Caki2 (cell line): ENCODE measurements at regions not wholly inside any gene's neighbourhood (a gene's known extent, or its start where the extent isn't known, plus 50 kb on each side); places are given as distances from the start of the nearest gene placed in this dataset.
"Not testable (repeated sequence)": the region's sequence is repeated elsewhere in the genome, so short reads cannot be mapped to it uniquely, and the experiment has no call there.

Experiments
- DNase-seq: peaks from one replicate; pipeline ENCODE4 v3.0.0-alpha.2; 2015; ENCODE audit warnings: low read depth
- in situ Hi-C: cut with HindIII; loops from 2 replicates; pipeline ENCODE4 v1.10.0; 2016; ENCODE audit warnings: low sequenced_read_pairs, low pct_unique_long_range_greater_than_20kb, mixed read lengths

DNA sequence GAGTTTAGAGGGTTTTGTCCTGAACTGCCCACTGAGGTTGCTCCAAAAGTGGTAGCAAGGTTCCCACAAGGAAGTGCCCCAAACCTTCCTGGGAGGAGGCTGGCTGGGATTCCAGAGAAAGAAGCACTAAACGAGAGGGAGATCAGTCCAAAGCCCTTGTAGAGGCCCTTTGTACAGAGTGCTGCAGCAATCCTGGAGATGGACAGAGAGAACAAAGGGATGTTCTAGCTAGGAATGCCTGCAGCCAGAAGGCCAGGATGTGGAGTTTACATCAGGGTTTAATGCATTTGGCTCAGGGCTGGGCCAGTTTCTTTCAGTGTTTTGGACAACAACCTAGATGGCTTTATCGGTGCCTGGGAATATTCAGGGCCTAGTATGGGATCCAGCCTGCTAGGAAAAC is 2155.1 kb upstream of the AGA start:
- no peak for DNase-seq
- in situ Hi-C loops, result no loop called here

DNA sequence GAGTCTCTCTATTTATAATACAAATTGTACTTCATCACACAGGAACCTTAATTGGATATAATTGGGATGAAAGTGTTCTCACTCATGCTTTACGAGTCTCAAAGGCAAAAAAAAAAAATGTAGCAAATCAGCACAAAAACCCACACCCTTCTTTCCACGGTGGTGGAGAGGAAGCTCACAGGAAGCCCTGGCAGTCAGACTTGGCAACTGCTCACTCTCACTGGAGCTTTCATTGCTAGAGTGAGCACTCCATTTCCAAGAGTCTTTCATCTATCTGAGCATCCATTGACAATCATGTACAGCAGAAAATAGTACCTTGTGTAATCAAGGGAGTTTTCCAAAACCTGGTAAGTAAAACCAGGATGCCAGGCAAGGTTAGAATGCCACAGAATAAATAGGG is 2159.4 kb upstream of the AGA start:
- in situ Hi-C loops, result no loop called here
- no peak for DNase-seq

DNA sequence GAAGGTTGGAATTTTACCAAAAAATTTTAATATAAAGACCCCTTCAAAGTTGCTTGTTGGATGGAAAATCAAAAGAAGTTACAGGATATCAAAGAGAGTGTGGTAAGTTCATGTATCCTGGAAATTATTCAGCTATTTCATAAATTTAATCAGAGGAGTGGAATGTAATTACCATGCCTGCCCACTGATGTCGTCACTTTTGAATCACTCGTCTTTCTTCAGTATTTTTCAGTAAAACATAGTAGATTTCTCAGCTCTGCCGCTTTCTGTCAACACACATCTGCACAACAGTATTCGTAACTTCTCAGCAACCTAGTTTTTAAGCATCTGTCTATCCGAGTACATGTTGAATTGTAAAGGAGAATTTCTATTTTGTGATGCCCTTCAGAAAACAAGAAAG is 2163.0 kb upstream of the AGA start:
- DNase-seq, result no peak

GRCh38 chr4:179607003-179607402 is 2164.8 kb upstream of the AGA start:
- DNase-seq, result no peak
- in situ Hi-C loops, result no loop called here

More for the DNA sequence above, 2163.0 kb upstream of the AGA start:
- in situ Hi-C loops, result no loop called here

DNA sequence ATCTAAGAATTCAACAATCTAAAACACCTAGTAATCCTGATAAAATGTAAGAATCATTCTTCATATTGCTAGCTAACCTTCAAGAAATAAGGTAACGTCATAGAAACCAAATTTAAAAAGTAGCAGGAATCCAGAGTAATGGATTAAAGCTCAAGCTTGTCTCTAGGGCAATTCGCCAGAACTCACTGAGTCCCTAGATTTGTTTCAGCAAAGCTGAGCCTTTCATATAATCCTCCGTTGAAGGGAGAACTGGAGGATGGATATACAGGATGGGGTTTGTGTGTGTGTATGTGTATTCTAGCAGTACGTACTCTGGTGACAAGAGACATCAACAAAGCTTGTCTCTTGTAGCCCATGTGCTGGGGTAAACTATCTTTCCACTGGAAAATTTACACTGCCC is 2173.5 kb upstream of the AGA start:
- in situ Hi-C loops, result no loop called here

GRCh38 chr4:179618966-179619365 is 2176.7 kb upstream of the AGA start:
- in situ Hi-C loops, result no loop called here
- no peak for DNase-seq

More for the DNA sequence above, 2173.5 kb upstream of the AGA start:
- no peak for DNase-seq

GRCh38 chr4:179624768-179625181 is 2182.5 kb upstream of the AGA start:
- peak; percentile 6 for DNase-seq
- in situ Hi-C loops, result no loop called here

GRCh38 chr4:179625406-179625805 is 2183.2 kb upstream of the AGA start:
- DNase-seq, result no peak
- in situ Hi-C loops, result no loop called here

DNA sequence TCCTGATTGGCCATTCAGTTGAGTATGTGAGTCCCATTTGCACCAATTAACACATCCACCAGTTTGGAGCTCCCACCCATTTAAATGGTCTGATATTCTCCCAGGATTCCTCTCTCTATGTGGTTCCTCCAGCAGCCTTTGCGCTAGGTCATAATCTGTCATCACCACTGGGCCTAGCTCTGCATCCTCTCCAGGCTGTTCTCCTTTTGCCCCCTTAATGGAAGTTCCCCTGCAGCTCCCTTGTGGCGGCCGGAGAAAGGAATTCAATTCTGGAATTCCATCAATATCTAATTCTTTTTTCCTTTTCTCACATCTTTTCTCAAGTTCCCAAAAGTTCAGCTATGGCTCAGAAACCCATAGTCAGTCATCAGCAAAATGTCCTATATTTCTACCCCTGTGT is 2184.4 kb upstream of the AGA start:
- DNase-seq, result no peak
- in situ Hi-C loops, result no loop called here

- DNase-seq, result no peak
- in situ Hi-C loops, result no loop called here
Measured at GRCh38 chr4:179631321-179631720, 2189.1 kb upstream of the AGA start.

DNA sequence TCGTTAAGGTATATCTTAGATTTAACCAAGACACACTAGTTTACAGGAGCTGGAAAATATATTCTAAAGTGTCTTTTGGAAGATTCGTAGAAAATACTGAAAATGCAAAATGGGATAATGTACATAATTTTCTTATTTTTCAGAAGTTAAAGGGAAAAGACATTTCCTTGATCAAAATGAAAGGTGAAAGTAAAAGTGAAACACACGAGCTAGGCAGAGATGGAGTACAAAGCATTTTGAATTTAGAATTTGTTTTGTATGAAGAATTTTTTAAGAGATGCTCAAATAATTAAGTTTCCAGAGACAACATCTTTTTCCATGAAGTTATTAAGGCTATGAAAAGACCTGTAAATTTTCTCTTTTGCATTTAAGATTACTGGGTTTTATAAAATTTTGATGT is 2192.6 kb upstream of the AGA start:
- no peak for DNase-seq
- in situ Hi-C loops, result no loop called here

DNA sequence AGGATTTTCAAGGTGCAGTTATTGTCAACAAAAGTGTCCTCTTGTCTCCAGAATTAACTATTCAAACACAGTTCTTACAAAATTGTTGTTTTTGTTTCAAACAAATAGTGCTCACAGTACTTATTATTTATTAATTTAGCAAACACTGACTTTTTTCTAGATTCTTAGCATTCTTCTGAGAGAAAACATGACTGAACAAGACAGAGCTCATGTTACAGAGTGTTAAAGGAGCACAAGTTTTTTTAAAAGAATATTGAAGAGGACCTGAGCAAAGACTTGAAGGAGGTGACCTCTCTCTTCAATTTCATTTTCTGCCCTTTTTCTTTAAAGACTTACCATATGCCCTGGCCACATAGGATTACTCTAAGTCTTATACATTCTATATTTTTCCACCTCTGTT is 2220.3 kb upstream of the AGA start:
- in situ Hi-C loops, result no loop called here
- DNase-seq, result no peak

- in situ Hi-C loops, result no loop called here
- no peak for DNase-seq
Measured at GRCh38 chr4:179663641-179664429, 2221.6 kb upstream of the AGA start.

DNA sequence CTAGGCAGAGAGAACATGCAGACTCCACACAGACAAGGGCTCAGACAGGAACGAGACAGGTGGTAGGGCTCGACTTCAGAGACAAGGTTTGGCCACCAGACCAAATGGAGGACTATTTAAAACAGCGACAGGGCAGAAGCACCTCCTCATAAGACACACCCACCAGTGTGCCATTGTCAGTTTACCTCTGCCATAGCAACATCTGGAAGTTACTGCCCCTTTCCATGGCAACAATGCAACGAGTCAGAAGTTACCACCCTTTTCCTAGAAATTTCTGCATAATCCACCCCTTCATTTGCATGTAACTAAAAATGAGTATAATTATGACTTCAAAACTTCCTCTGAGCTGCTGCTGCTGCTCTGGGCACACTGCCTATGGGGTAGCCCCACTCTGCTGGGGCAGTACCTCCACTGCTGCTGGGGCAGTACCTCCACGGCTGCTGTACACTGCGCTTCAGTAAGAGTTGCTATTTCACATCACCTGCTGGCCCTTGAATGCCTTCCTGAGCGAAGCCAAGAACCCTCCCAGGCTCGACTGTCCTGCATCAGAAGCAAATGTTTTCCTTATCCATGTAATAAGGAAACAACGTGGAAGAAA is 2222.3 kb upstream of the AGA start:
- no peak for DNase-seq
- in situ Hi-C loops, result no loop called here

DNA sequence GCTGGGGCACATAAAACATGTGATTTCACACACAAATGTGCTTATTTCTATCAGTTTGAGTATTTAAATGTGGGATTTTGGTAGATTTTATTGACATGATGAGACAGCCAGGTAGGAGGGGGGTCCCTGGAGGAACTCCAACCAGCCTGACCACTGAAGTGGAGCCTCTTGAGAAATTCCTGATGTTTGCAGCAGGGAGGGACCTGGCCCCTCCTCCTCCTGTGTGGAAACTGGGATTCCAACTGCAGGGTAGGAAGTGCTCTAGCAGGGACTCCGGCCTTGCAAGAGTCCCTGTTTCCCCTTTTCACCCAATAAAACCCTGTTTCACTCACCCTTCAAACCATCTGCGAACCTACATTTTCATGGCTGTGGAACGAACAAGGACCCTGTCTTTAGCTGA is 2224.0 kb upstream of the AGA start:
- DNase-seq, result no peak
- in situ Hi-C loops, result no loop called here

DNA sequence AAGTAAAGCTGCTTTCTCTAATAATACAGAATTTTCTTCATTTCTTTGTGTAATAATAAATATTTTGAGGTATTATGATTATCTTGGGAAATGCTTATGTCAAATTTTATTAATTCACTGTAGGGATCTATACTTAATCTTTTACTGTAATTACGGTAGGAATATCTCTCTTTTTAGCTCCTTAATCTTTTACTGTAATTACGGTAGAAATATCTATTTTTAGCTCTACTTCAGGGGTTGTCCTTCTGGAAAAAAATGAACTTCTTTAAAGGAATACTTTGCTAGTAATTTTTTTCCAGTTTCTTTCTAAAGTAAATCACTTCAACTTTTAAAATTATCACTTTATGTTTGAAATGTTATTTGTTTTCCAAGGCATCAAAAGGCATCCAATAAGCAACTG is 2229.4 kb upstream of the AGA start:
- no peak for DNase-seq
- in situ Hi-C loops, result no loop called here

DNA sequence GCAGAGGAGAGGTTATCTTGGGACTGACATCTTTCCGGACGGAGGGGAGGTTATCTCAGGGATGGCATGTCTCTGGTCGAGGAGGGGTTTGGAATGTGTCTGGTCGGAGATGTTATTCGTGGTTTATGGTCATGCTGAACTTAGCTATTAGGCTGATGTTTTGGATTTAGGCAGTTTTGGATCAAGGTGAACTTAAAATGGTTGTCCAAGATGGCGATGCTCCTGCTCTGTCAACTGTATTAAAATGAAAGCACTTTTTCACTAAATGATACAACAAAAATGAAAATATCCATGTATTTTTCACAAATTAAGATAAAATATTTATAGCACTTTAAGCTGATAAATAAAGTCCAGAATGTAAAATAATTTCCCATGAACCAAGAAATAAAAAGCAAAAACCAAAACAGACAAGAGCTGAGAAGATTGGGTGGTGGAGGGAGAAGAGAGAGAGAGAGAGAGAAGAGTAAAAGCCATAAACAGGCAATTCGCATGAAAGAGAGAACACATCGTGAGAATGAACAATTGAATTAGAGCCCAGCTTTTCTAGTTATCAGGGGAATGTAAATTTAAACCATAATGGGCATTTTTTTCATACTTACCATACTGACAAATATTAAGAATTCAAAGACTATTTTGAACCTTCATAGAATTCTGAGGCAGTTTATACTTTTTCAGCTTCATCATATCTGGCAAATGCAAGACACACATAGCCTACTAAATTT is 2236.0 kb upstream of the AGA start:
- in situ Hi-C loops, result no loop called here

DNA sequence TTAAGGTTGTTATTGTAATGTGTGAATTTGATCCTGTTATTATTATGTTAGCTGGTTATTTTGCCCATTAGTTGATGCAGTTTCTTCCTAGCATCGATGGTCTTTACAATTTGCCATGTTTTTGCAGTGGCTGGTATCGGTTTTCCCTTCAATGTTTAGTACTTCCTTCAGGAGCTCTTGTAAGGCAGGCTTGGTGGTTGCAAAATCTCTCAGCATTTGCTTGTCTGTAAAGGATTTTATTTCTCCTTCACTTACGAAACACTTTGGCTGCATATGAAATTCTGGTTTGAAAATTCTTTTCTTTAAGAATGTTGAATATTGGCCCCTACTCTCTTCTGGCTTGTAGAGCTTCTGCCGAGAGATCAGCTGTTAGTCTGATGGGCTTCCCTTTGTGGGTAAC is 2241.4 kb upstream of the AGA start:
- in situ Hi-C loops, DNase-seq: not testable (repeated sequence)

More for the DNA sequence above, 2236.0 kb upstream of the AGA start:
- DNase-seq, result no peak

DNA sequence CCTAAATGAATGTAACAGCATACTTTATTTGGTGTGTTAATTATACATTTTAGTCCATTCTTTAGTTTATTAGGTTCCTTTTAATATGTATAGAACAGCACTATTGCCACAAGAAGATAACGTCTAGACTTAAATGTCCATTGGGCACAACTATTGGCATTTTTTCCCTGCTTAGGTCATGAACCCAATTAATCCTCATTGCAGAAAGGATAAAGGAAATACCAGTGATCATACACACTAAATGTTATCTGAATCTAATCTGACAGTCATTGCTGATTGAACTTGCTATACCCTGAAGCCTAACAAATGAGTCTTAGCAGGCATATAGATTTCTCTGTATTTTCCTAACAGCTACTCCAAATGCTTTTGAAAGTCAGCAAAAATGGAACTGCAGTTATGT is 2250.0 kb upstream of the AGA start:
- in situ Hi-C loops, result no loop called here
- DNase-seq, result no peak
